Activated gamma-delta T cell treated with Interleukin-2 at 50 U/mL for 16 hours (primary cell): ENCODE measurements at regions not wholly inside any gene's neighbourhood (a gene's known extent, or its start where the extent isn't known, plus 50 kb on each side); places are given as distances from the start of the nearest gene placed in this dataset.

Experiments
- DNase-seq: peaks from one replicate; pipeline ENCODE4 v3.0.0-alpha.2; 2020

DNA sequence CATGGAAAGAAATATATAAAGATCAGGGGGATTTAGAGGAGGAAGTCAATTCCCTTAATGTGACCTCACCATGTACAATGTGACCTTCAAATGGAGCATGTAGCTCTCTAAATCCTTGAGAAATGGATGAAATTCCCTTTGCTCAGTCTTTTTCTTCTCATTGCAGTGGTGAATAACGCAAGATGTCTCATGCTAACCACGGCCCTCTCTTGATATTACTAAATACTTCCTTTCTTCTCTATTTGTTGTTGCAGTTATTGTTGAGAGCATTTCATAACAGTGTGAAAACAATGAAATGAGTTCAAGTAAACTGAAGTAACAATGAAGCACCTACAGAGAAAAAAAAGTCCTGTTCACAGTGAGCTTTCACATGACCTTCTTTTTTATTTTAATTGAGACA is 55.6 kb downstream of the ZNF281 start:
- no peak for DNase-seq

DNA sequence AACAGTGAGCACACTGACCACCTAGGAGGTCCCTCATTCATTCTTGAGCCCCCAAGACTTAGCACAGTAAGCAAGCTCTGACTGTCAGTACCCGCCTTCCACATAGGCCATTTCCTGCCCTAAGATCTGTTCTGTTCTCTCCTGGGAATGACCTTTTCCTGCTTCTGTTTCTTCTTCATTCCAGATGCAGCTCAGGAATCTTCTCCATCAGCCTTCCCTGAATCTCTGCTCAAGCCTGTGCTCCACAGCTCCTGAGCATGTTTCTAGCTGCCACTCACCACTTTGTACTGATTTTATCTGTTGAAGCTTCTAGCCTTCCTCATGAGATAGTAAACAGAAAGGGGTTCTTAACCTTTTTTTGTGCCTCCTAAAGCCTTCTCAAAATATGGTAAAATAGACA is 56.6 kb downstream of the ZNF281 start:
- no peak for DNase-seq

DNA sequence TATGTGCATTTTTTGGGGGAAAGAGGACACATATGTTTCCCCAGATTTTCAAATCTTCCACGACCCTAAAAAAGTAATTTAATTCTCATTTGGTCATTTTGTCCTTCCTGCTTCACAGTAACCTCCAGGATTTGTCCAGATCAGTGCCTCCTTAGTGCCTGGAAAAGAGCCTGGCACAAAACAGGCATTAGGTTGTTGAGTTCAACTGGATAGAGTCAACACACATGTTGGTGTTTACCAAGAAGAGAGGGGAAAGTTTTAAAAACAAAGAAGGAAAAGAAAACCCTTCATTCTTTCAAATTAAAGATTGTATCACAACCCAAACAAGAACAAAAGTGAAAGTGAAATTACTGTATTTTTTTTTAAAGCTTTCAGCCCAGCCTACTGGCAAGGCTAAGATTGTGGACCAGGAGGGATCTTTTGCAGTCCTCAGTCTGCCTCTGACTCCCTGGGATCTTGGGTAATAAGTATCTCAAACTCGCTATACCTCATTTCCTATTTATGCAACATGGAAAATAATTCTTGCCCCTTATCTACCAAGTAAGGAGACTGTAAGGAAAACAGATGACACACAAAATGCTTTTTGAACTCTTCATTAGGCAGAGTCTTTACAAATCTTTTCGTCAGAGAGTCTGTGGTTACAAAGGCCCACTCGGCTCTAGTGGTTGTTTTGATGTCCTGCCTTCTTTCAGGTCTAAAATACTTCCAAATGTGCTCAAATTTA is 57.8 kb downstream of the ZNF281 start:
- DNase-seq: no peak

DNA sequence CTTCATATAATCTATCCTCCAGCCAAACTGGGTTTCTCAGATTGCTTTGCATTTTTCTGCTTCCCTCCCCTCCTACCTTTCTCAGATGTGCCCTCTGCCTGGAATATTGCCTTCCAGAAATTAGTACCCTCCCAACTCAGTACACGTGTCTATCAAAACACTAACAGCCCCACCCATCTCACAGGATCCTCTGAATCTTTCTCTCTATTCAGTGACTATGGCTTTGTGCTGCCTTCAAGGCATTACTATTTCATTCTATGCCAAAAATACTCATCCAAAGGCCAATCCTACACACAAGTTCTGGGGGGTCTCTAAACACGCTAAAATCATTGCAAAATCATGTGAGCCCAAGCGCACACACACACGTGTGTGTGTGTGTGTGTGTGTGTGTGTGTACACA is 58.4 kb downstream of the ZNF281 start:
- DNase-seq: no peak

DNA sequence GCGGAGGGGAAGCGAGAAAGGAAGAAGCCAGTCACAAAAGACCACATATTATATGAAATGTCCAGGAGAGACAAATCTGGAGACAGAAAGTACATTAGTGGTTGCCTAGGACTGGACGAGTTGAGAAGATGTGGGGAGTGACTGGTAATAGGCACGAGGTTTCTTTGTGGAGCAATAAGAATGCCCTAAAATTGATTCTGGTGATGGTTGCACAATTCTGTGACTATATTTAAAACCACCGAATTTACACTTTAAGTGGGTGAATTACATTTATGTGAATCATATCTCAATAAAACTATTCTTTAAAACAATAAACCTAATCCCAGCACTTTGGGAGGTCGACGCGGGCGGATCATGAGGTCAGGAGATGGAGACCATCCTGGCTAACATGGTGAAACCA is 63.1 kb downstream of the ZNF281 start:
- DNase-seq: no peak

DNA sequence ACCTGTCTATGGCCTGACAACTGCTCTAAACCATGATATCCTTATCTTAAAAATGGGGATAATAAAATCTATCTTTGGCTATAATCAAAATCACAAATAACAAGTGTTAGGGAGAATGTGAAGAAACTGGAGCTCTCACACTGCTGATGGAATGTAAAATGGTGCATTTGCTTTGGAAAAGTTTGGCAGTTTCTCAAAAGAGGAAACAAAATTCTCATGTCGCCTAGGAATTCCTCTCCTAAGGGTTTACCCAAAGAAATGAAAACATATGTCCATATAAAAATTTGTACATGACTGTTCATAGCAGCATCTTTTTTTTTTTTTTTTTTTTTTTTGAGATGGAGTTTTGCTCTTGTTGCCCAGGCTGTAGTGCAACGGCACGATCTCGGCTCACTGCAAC is 64.3 kb downstream of the ZNF281 start:
- DNase-seq: no peak

DNA sequence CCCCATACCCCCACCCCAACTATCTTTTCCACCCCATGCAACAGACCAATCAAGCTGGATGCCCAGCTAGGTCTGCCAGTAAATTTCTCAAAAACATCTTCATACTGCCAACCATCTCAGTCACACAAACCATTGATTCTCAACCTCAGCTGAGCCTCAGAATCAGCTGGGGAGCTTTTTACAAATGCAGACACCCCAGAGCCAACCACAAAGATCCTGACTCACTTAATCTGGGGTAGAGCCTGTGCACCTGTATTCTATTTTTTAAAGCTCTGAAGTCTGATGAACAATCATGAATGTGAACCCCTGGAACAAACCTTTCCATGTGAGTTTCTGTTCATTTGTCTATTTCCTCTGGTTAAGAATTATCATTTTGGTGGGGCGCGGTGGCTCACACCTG is 66.0 kb downstream of the ZNF281 start:
- no peak for DNase-seq

DNA sequence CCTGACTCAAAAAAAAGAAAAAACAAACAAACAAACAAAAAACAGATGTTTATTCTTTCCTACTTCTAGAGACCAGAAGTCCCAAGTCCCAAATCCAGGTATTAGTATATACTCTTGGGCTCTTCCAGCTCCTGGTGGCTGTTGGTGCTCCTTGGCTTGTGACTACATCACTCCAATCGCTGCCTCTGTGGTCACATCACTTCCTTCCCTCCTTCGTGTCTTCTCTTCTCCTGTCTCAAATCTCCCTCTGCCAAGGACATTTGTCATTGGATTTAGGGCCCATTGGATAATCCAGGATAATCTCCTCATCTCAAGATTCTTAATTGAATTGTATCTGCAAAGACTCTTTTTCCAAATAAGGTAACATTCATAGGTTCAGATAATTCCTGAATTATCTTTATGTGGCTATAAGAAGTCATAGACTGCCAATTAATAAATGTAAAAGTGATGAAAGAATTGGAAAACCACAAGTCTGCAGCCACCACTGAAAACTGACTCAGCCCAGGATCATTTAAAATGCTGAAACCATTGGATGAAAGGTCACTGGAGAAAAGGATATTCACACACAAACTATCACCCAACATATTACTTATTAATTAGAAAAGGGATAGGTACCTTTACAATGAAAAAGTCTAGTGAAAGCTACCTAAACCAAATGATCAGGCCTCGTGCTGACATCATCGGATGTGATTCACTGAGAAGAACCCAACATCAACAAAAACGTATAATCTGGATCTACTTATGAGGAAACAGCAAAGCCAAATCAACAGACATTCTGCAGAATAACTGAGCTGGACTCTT is 67.1 kb downstream of the ZNF281 start:
- DNase-seq: no peak

DNA sequence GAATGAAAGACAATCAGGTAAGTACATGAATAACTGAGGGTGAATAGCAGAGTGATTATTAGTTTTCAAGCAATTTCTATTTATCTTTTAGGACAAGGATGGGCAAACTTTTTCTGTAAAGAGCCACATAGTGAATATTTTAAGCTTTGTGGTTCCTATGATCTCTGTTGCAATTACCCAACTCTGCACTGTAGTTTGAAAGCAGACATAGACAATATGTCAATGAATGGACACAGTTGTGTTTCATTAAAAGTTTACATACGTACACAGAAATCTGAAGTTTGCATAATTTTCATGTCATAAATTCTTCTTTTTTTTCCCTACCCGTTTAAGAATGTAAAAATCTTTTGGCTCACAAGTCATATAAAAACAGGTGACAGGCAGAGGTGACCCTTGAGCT is 71.4 kb downstream of the ZNF281 start:
- no peak for DNase-seq

DNA sequence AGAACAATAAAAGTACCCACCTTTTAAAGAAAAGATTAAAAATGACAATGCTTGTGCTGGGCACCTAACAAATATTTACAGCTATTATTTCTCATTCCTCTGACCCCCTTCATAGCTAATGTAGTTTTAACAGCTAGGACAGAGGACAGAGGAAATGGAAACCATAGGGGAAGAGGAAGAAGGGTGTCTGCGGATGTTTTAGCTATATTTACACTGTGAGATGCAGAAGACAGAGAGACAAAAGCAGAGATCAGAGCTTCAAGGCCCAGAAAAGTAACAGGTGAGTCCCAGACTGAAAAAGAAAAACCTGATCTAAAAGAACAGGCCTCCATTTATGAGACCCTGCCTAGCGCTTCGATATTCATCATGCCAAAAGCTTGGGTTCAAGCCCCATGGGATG is 72.0 kb downstream of the ZNF281 start:
- DNase-seq: no peak

DNA sequence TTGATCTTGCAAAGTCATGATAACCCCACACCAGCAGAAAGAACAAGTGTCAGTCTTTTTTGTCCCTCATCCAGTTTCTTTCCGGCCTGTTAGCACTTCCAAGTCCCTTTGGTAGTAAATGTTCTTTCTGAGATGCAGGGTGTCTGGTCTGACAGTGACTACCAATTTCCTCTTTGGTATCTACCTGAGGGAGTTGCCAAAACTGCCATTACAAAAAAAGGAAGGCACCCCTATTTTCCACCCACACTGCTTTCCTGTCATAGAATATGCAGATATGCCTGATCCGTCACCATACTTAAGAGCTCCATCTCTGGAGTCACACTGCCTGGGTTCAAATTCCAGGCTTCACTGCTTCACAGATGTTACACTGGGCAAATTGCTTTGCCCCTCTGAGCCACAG is 72.4 kb downstream of the ZNF281 start:
- no peak for DNase-seq

DNA sequence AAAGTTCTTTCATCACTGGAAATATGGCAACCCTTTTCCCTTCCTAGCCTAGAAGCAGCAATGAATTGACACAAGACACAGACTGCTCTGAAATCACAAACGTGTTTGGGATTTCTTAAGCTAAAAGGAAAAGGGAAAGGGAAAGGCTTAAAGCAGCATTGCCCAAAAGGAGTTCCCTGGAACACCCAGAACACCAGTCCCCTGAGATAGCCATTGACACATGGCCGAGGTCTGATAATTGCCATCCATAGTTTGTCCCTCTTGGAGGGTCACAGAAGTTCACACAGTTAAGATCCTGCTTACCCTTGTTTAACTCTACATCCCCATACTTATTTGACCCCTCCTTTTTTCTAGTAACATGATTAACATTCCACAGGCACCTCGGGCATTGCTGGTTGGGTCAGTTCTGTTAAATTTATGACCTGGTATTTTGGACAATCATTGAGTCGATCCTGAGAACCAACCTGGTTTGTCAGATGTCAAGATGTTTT is 72.9 kb downstream of the ZNF281 start:
- DNase-seq: no peak

DNA sequence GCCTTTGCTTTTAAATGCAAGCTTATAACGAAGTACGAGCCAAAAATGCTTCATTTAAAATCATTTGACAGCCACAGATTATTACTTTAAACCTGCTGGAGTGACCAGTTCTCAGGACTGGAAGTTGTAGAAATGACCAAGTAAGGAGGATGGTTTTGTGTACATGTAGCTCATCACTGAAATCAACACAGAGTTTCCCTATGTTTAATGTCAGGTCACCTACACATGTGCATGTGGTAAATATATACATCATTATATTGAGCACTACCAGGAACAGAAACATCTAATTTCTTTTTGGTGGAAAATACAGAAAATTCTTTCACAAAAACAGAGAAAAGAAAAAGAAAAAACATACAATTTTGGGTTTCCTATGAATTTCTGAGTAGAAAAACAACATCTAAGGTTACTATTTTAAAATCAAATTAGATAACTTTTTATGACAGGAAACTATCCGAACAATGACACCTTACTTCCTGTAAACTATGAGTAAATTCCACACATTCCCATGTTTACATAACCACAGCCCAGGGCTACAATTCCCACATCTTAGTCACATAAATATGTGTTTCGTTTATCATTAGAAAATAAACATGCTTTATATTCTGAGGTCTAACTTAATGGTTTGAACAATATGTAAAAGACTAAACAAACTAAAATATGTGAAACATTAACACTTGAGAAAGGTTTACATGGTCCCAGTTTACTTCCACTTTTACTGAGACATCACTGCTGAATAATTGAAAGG is 73.6 kb downstream of the ZNF281 start:
- no peak for DNase-seq

DNA sequence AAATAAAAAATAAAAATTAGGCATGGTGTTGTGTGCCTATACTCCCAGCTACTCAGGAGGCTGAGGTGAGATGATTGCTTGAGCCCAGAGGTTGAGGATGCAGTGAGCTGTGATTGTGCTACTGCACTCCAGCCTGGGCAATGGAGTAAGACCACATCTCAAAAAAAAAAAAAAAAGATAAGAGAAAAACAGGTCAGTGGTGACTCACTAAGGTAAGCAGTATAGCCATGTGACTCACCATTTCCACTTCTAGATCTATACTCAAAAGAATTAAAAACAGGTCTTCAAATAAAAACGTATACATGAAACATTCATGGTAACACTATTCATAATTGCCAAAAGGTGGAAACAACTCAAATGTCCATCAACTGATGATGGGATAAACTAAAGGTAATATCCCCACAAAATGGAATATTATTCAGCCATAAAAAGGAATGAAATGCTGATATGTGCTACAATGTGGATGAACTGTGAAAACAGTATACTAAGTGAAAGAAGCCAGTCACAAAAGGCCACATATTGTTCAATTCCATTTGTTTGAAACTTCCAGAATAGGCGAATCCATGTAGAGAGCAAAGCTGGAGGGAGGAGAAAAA is 75.1 kb downstream of the ZNF281 start:
- DNase-seq: no peak

DNA sequence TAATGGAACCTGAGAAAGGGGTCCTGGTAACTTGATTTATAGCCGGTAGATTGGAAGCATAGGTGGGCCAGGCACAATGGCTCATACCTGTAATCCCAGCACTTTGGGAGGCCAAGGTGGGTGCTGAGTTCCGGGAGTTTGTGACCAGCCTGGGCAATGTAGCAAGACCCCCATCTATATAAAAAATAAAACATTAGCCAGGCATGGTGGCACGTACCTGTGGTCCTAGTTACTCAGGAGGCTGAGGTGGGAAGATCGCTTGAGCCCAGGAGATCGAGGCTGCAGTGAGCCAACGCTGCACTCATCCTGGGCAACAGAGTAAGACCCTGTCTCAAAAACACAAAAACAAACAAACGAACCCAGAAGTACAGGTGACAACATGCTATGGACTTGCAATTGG is 76.5 kb downstream of the ZNF281 start:
- DNase-seq: no peak

DNA sequence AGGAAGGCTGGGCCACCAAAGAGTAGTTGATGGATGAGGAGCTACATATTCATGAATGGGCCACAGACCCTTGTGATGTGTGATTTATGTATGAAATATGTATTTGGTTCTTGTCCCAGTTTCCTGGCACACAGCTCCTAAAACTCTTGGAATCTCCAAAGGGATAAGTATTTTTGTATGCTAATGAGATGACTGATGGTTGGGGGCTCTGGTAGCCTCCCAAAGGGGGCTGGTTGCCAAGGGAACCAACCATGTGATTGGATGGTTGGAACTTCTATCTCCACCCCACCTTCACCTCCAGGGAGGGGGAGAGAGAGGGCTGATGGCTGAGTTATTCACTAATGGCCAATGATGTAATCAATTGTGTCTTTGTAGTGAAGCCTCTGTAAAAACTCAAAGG is 77.1 kb downstream of the ZNF281 start:
- DNase-seq: no peak

DNA sequence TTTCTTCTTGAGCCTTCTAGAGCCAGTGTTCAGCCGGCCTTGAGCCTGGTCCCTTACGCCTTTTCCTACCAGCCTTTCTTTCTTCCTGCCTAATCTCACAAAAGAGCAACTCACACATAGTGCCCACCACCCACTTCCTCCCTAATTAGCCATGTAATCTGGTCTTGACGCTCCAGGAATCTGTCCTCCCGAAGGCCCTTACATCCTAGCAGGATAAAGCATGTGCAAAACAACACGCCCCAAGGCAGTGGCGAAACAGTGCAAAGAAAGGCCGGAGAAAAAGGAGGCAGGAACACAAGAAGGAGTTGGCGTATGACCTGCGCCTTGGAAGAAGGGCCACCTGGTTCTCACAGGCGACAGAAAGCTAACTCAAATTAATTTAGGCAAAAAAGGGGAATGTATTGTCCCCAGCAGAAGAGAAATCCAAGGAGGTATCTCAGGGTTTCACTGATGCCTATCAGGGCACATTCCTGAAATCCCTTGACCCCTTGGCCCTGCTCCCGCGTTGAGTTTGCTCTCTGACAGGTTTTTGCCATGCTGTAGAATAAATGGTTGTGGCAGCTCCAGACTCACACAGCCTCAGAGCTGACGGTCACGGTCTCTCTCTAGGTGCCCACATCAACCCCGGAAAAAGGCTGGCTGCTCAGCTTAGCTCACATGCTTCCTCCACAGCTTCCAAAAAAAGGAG is 79.0 kb downstream of the ZNF281 start:
- no peak for DNase-seq

DNA sequence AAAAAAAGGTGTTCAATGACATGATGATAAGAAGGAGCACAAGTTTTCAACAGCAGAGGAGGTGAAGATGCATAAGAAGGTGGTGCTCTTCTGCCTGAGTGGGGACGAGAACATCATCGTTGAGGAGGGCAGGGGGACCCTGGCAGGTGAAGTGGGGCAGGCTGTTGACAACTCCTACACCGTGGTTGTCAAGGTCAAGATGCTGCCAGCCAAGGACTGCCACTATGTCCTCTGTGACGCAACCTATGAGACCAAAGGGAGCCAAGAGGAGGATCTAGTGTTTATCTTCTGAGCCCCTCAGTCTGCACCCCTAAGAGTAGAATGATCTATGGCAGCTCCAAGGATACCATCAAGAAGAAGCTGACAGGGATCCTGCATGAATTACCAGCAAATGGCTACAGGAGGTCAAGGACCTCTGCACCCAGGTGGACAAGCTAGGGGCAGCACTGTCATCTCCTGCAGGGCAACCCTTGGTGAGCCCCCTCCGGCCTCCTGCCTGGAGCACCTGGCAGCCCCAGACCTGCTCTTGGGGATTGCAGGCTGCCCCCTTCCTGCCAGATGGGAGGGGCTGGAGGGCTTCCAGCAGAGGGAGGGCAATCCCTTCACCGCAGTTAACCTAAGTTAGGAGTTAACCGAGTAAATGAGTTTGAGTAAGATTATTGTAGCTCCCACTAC is 80.5 kb downstream of the ZNF281 start:
- no peak for DNase-seq

DNA sequence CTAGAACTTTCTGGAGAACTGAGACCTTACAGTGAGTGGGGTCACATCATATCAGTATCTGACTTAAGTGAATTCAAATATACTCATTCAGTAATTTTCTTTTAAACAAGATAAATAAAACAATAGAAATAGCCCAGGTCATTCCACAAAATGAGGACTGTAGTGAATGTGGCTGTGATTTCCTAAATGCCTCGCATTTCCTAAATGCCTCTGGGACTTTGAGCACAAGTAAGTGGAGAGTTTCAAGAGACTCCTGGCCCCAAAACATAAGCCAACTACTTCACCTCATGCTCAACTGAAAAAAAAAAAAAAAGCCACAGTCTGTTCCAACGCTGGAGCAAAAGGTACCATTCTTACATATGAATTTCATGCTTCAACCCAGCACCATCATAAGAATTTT is 81.5 kb downstream of the ZNF281 start:
- DNase-seq: no peak

DNA sequence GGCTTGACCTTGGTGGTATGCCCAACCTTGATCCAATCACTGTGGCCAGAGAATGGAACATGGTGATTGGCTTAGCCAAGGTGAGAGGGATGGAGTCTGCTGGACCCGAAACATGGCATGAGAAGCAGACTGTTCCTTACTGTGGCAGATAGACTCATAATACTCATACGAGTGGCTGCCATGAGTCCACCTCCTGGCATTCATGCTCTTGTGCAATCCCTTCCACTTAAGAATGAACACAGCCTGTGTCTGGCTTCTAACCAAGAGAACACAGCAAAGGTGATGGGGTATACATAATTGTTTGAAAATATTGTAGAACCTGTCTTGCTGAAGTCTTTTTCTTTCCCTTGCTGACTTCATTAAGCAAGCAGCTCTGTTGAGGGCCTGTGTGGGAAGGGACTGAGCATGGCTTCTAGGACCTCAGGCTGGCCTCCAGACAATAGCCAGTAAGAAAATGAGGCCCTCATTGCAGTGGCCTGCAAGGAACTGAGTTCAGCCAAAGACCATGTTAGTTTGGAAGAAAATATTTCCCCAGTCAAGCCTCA is 85.9 kb downstream of the ZNF281 start:
- DNase-seq: no peak

DNA sequence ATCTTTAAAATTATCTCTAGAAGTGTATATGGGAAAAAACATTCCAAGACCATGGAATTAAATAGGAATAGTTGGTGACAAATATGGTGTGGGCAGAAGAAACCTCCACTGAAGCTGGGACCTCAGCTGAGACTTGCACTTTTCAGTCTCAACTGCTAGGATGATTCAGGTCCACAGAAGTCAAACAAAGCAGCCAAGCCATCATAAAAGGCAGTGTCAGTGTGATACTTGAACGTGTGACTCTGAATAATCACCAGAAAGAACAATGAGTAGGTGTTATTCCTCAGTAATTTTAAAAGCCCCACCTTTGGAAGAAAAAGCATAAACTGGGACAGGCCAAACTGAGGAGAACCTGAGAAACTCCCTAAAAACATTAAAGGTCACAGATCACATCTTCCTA is 90.7 kb downstream of the ZNF281 start:
- DNase-seq: no peak

DNA sequence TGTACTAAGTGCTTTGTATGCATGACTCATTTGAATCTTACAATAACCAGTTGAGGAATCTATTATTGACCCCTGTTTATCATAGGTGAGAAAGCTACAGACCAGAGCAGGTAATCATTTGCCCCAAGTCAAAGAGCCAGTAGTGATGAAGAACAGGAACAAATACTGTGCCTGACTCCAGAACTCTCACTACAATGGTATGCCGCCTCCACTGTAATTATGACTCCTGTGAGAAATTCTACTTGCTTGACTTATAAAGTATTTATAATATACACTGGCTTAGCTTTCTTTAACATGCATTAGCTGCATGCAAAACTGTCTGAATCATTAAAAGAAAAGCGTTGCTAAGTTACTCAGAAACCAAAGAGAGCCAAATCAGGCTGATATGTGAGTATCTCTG is 92.6 kb downstream of the ZNF281 start:
- no peak for DNase-seq
